ENCODE measurements at regions not wholly inside any gene's neighbourhood (a gene's known extent, or its start where the extent isn't known, plus 50 kb on each side); places are given as distances from the start of the nearest gene placed in this dataset.

GRCh38 chr10:31157123-31158010 lies 125.7 kb upstream of the ZNF438 start:
- Histone ChIP-seq H3K79me2 (ENCODE audit: insufficient read depth, low read length) (no peaks in the 10 kb centered on the region), H3K4me1 (ENCODE audit: control insufficient read depth in 1 of 2, insufficient read depth in 2 of 2, low read length in 2 of 2) (peaks cover 0 to 5% of the 10 kb centered on the region in 2 experiments; a peak in 1 of 4 replicates), H3K9me2 (ENCODE audit: insufficient read depth) (no peaks in the 10 kb centered on the region), H3K9me3 (ENCODE audit: control insufficient read depth in 1 of 2, insufficient read depth in 1 of 2, low read depth in 1 of 2, low read length in 2 of 2) (no peaks in the 10 kb centered on the region), H3K9ac (ENCODE audit: low read length) (no peak overlapping the region), H4K20me1 (ENCODE audit: insufficient read depth) (no peaks in the 10 kb centered on the region), H3K27me3 (ENCODE audit: insufficient read depth, low read length) (no peaks in the 10 kb centered on the region), H3K4me2 (ENCODE audit: low read length) (no peak overlapping the region), H3K4me3 (replicated peaks in 1 of 2; ENCODE audit: low read depth in 1 of 2, low read length in 2 of 2) (no peak overlapping the region), H2AFZ (ENCODE audit: low read depth, low read length, poor library complexity, severe bottlenecking) (no peak overlapping the region), H3K27ac (ENCODE audit: low read depth, low read length) (no peak overlapping the region), H3K36me3 (ENCODE audit: control insufficient read depth in 1 of 2, insufficient read depth in 2 of 2, low read length in 2 of 2) (no peaks in the 10 kb centered on the region)
- POLR2A ChIA-PET: no interaction called here
- CTCF ChIA-PET: no interaction called here
- no peak for TF ChIP-seq ZBTB33 (IDR thresholded peaks at IDR 0.05; ENCODE audit: extremely low read depth, insufficient replicate concordance, low read length)
- TF ChIP-seq RAD21 (IDR thresholded peaks at IDR 0.05; ENCODE audit: low read depth): no peak
- no peak for TF ChIP-seq ZNF274 (IDR thresholded peaks at IDR 0.05; ENCODE audit: low read depth, low read length)
- no peak for TF ChIP-seq REST (IDR thresholded peaks at IDR 0.05; ENCODE audit: low read depth)
- RAD21 ChIA-PET (ENCODE audit: low non-redundant PET in 1 of 2, low total read pairs in 2 of 2, uncharacterized antibody in 2 of 2, unreplicated experiment in 2 of 2): no interaction called here
- ATAC-seq (no peak), DNase-seq (ENCODE audit: low read depth, low spot score) (no peak)
- intact Hi-C loops (cut with micrococcal nuclease): no loop called here
- BruUV-seq (replicated peaks): no TSS peak
